Esophagus squamous epithelium (tissue), 4 donors: ENCODE measurements at regions not wholly inside any gene's neighbourhood (a gene's known extent, or its start where the extent isn't known, plus 50 kb on each side); places are given as distances from the start of the nearest gene placed in this dataset.

Source experiments
- POLR2A ChIP-seq, 4 donors: fragments of 450-650 bp; IDR thresholded peaks; one replicate each; pipeline ENCODE4 v1.6.1; 2017; ENCODE audit warnings: antibody characterized with exemption in 4 of 4, mild to moderate bottlenecking in 4 of 4, moderate library complexity in 3 of 4
- TF ChIP-seq, protein P1 (sequence below), 6 experiments: fragments of 450-650 bp in 4 of 6; fragments of 200-600 bp in 2 of 6; sonication (generic) in 2 of 6; IDR thresholded peaks; one replicate each; pipeline ENCODE4 v1.5.1; 2016 to 2019; ENCODE audit warnings: antibody characterized with exemption in 6 of 6, mild to moderate bottlenecking in 4 of 6, moderate library complexity in 4 of 6

- TF ChIP-seq, protein P1, sequence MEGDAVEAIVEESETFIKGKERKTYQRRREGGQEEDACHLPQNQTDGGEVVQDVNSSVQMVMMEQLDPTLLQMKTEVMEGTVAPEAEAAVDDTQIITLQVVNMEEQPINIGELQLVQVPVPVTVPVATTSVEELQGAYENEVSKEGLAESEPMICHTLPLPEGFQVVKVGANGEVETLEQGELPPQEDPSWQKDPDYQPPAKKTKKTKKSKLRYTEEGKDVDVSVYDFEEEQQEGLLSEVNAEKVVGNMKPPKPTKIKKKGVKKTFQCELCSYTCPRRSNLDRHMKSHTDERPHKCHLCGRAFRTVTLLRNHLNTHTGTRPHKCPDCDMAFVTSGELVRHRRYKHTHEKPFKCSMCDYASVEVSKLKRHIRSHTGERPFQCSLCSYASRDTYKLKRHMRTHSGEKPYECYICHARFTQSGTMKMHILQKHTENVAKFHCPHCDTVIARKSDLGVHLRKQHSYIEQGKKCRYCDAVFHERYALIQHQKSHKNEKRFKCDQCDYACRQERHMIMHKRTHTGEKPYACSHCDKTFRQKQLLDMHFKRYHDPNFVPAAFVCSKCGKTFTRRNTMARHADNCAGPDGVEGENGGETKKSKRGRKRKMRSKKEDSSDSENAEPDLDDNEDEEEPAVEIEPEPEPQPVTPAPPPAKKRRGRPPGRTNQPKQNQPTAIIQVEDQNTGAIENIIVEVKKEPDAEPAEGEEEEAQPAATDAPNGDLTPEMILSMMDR (IDR thresholded peaks at IDR 0.05): no peak
- TF ChIP-seq POLR2A (IDR thresholded peaks at IDR 0.05): no peak
Measured at GRCh38 chr2:144679942-144680341, 160.0 kb upstream of the ZEB2 start.
